HT1080 (cell line): ENCODE measurements at regions not wholly inside any gene's neighbourhood (a gene's known extent, or its start where the extent isn't known, plus 50 kb on each side); places are given as distances from the start of the nearest gene placed in this dataset.
A peak's percentile ranks its signal among the peaks of the same experiment; 100 is the strongest.

Experiments used
- DNase-seq: peaks from one replicate; pipeline ENCODE4 v3.0.0-alpha.2; 2015; ENCODE audit warnings: low read depth

- DNase-seq = peak; percentile 97
Measured at GRCh38 chr5:53362521-53362941, 117.9 kb upstream of the FST start.

GRCh38 chr5:53364061-53364460 lies 116.4 kb upstream of the FST start:
- DNase-seq = no peak

- DNase-seq = no peak
Measured at GRCh38 chr5:53366245-53366644, 114.2 kb upstream of the FST start.

GRCh38 chr5:53367727-53368126 lies 112.7 kb upstream of the FST start:
- DNase-seq = no peak

GRCh38 chr5:53368516-53368915 lies 111.9 kb upstream of the FST start:
- DNase-seq = peak; percentile 41

GRCh38 chr5:53368966-53369605 lies 111.3 kb upstream of the FST start:
- DNase-seq = no peak

- no peak for DNase-seq
Measured at GRCh38 chr5:53369681-53370080, 110.7 kb upstream of the FST start.

- DNase-seq = peak; percentile 66
Measured at GRCh38 chr5:53373451-53374158, 106.8 kb upstream of the FST start.

GRCh38 chr5:53376853-53377252 lies 103.6 kb upstream of the FST start:
- DNase-seq = no peak

- no peak for DNase-seq
Measured at GRCh38 chr5:53378190-53378589, 102.2 kb upstream of the FST start.

GRCh38 chr5:53378590-53379247 lies 101.7 kb upstream of the FST start:
- DNase-seq = peak; percentile 73

GRCh38 chr5:53386341-53386740 lies 94.1 kb upstream of the FST start:
- no peak for DNase-seq

GRCh38 chr5:53389093-53389492 lies 91.3 kb upstream of the FST start:
- no peak for DNase-seq

GRCh38 chr5:53392073-53392472 lies 88.4 kb upstream of the FST start:
- DNase-seq = no peak

- DNase-seq = no peak
Measured at GRCh38 chr5:53394808-53395207, 85.6 kb upstream of the FST start.

- DNase-seq = peak; percentile 21
Measured at GRCh38 chr5:53397141-53397757, 83.2 kb upstream of the FST start.

- peak; percentile 83 for DNase-seq
Measured at GRCh38 chr5:53397845-53398244, 82.6 kb upstream of the FST start.

GRCh38 chr5:53399926-53400697 lies 80.3 kb upstream of the FST start:
- no peak for DNase-seq

GRCh38 chr5:53403291-53403690 lies 77.1 kb upstream of the FST start:
- DNase-seq = no peak

- no peak for DNase-seq
Measured at GRCh38 chr5:53403758-53404157, 76.7 kb upstream of the FST start.

GRCh38 chr5:53405396-53405795 lies 75.0 kb upstream of the FST start:
- DNase-seq = no peak
